ENCODE measurements at regions not wholly inside any gene's neighbourhood (a gene's known extent, or its start where the extent isn't known, plus 50 kb on each side); places are given as distances from the start of the nearest gene placed in this dataset.
A peak's percentile ranks its signal among the peaks of the same experiment; 100 is the strongest.

GRCh38 chr16:64531401-64531800 is 590.5 kb downstream of the CDH11 start:
- TF ChIP-seq CTCF (IDR thresholded peaks at IDR 0.05; ENCODE audit: extremely low read depth, low read depth, low read length) = no peak
- H3K27me3 ChIP-seq (ENCODE audit: insufficient read depth, low read length) = no peaks in the 10 kb centered on the region
- no peak overlapping the region for H3K4me3 ChIP-seq (ENCODE audit: insufficient read depth, low read length)
- H3K36me3 ChIP-seq (ENCODE audit: insufficient read depth, low read length) = no peaks in the 10 kb centered on the region
- peak overlapping the region; percentile 37 for H2AFZ ChIP-seq (ENCODE audit: low read length)
- no peaks in the 10 kb centered on the region for H4K20me1 ChIP-seq (ENCODE audit: insufficient read depth, low read length)
- no peaks in the 10 kb centered on the region for H3K79me2 ChIP-seq (ENCODE audit: insufficient read depth, low read length)
- H3K4me1 ChIP-seq (ENCODE audit: insufficient read depth, low read length) = no peaks in the 10 kb centered on the region
- no peak overlapping the region for H3K27ac ChIP-seq (ENCODE audit: low read depth, low read length)
- H3K4me2 ChIP-seq (ENCODE audit: insufficient read depth, low read length) = no peak overlapping the region
- DNase-seq (ENCODE audit: insufficient read length, low spot score, missing footprints) = no peak
- no peaks in the 10 kb centered on the region for H3K9me3 ChIP-seq (ENCODE audit: low read depth, low read length)

DNA sequence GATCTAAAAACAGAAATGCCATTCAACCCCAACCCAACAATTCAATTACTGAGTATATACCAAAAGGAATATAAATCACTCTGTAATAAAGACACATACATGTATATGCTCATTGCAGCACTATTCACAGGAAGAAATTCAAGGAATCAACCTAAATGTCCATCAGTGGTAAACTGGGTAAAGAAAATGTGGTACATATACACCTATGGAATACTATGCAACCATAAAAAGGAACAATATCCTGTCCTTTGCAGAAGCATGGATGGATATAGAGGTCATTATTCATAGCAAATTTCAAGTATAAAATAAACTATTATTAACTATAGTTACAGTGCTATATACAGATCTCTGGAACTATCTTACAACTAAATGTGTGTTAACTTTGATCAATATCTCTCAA is 599.3 kb downstream of the CDH11 start:
- DNase-seq (ENCODE audit: insufficient read length, low spot score, missing footprints) = no peak
- H3K27ac ChIP-seq (ENCODE audit: low read depth, low read length) = no peak overlapping the region
- TF ChIP-seq CTCF (IDR thresholded peaks at IDR 0.05; ENCODE audit: extremely low read depth, low read depth, low read length) = no peak
- H3K36me3 ChIP-seq (ENCODE audit: insufficient read depth, low read length) = no peaks in the 10 kb centered on the region
- no peaks in the 10 kb centered on the region for H3K4me1 ChIP-seq (ENCODE audit: insufficient read depth, low read length)
- H2AFZ ChIP-seq (ENCODE audit: low read length) = no peak overlapping the region
- no peaks in the 10 kb centered on the region for H3K79me2 ChIP-seq (ENCODE audit: insufficient read depth, low read length)
- H3K9me3 ChIP-seq (ENCODE audit: low read depth, low read length) = no peaks in the 10 kb centered on the region
- H3K4me3 ChIP-seq (ENCODE audit: insufficient read depth, low read length) = no peak overlapping the region
- no peak overlapping the region for H3K4me2 ChIP-seq (ENCODE audit: insufficient read depth, low read length)
- H3K27me3 ChIP-seq (ENCODE audit: insufficient read depth, low read length) = no peaks in the 10 kb centered on the region
- no peaks in the 10 kb centered on the region for H4K20me1 ChIP-seq (ENCODE audit: insufficient read depth, low read length)

GRCh38 chr16:64513871-64514270 is 608.0 kb downstream of the CDH11 start:
- TF ChIP-seq CTCF (IDR thresholded peaks at IDR 0.05; ENCODE audit: extremely low read depth, low read depth, low read length) = no peak
- H3K4me2 ChIP-seq (ENCODE audit: insufficient read depth, low read length) = no peak overlapping the region
- no peaks in the 10 kb centered on the region for H3K79me2 ChIP-seq (ENCODE audit: insufficient read depth, low read length)
- H3K27me3 ChIP-seq (ENCODE audit: insufficient read depth, low read length) = no peaks in the 10 kb centered on the region
- DNase-seq (ENCODE audit: insufficient read length, low spot score, missing footprints) = no peak
- no peak overlapping the region for H3K27ac ChIP-seq (ENCODE audit: low read depth, low read length)
- H3K36me3 ChIP-seq (ENCODE audit: insufficient read depth, low read length) = no peaks in the 10 kb centered on the region
- H3K9me3 ChIP-seq (ENCODE audit: low read depth, low read length) = no peaks in the 10 kb centered on the region
- no peak overlapping the region for H3K4me3 ChIP-seq (ENCODE audit: insufficient read depth, low read length)
- H3K4me1 ChIP-seq (ENCODE audit: insufficient read depth, low read length) = no peaks in the 10 kb centered on the region
- no peak overlapping the region for H2AFZ ChIP-seq (ENCODE audit: low read length)
- no peaks in the 10 kb centered on the region for H4K20me1 ChIP-seq (ENCODE audit: insufficient read depth, low read length)

- Histone ChIP-seq H3K4me2 (ENCODE audit: insufficient read depth, low read length) (no peak overlapping the region), H3K27me3 (ENCODE audit: insufficient read depth, low read length) (no peaks in the 10 kb centered on the region), H3K4me3 (ENCODE audit: insufficient read depth, low read length) (no peak overlapping the region), H3K36me3 (ENCODE audit: insufficient read depth, low read length) (no peaks in the 10 kb centered on the region), H3K9me3 (ENCODE audit: low read depth, low read length) (no peaks in the 10 kb centered on the region), H3K79me2 (ENCODE audit: insufficient read depth, low read length) (no peaks in the 10 kb centered on the region), H4K20me1 (ENCODE audit: insufficient read depth, low read length) (no peaks in the 10 kb centered on the region), H3K27ac (ENCODE audit: low read depth, low read length) (no peak overlapping the region), H2AFZ (ENCODE audit: low read length) (no peak overlapping the region), H3K4me1 (ENCODE audit: insufficient read depth, low read length) (no peaks in the 10 kb centered on the region)
- DNase-seq (ENCODE audit: insufficient read length, low spot score, missing footprints) = no peak
- TF ChIP-seq CTCF (IDR thresholded peaks at IDR 0.05; ENCODE audit: extremely low read depth, low read depth, low read length) = no peak
Measured at GRCh38 chr16:64507240-64508024, 614.4 kb downstream of the CDH11 start.

Measured in osteoblast (primary cell).